ENCODE measurements at regions not wholly inside any gene's neighbourhood (a gene's known extent, or its start where the extent isn't known, plus 50 kb on each side); places are given as distances from the start of the nearest gene placed in this dataset.

GRCh38 chr16:54690710-54691109 is 240.0 kb upstream of the IRX5 start:
- H3K27me3 ChIP-seq (ENCODE audit: control insufficient read depth, insufficient read depth, low read length, poor library complexity, severe bottlenecking), result no peaks in the 10 kb centered on the region
- no peak overlapping the region for H3K27ac ChIP-seq (ENCODE audit: insufficient read depth, low read depth, low read length, poor library complexity, severe bottlenecking)
- H3K4me3 ChIP-seq (ENCODE audit: insufficient read depth, low read depth, low read length), result no peak overlapping the region
- no peaks in the 10 kb centered on the region for H3K9me3 ChIP-seq (ENCODE audit: control insufficient read depth, low read length)
- no peaks in the 10 kb centered on the region for H3K36me3 ChIP-seq (ENCODE audit: control insufficient read depth, insufficient read depth, low read length)
- no peaks in the 10 kb centered on the region for H3K4me1 ChIP-seq (ENCODE audit: control insufficient read depth, insufficient read depth, low read length)
- 27 to 38% methylated on average over 1 to 2 of the region's 2 CpGs for WGBS, 2 experiments

DNA sequence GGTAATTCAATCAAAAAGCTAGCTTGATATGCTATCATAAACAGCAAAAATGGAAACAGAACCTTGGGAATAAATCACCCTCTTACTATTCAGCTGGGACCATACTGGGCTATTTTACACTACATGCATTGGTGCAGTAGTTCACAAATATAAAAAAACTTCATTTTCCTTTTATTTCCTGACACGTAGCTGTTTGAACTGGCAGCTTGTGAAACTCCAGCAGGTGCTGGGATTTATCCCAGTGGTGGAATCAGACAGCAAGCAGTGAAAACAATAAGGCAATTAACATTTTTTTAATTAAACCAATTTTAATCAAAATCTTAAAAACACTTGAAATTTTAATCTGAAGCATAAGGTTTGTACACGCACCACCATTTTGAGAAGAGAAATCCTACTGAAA is 240.4 kb upstream of the IRX5 start:
- WGBS, 2 experiments, result 75 to 95% methylated on average over 2 of the region's 2 CpGs
- Histone ChIP-seq H3K27ac (ENCODE audit: insufficient read depth, low read depth, low read length, poor library complexity, severe bottlenecking) (no peak overlapping the region), H3K4me1 (ENCODE audit: control insufficient read depth, insufficient read depth, low read length) (no peaks in the 10 kb centered on the region), H3K27me3 (ENCODE audit: control insufficient read depth, insufficient read depth, low read length, poor library complexity, severe bottlenecking) (no peaks in the 10 kb centered on the region), H3K36me3 (ENCODE audit: control insufficient read depth, insufficient read depth, low read length) (no peaks in the 10 kb centered on the region), H3K4me3 (ENCODE audit: insufficient read depth, low read depth, low read length) (no peak overlapping the region), H3K9me3 (ENCODE audit: control insufficient read depth, low read length) (no peaks in the 10 kb centered on the region)

DNA sequence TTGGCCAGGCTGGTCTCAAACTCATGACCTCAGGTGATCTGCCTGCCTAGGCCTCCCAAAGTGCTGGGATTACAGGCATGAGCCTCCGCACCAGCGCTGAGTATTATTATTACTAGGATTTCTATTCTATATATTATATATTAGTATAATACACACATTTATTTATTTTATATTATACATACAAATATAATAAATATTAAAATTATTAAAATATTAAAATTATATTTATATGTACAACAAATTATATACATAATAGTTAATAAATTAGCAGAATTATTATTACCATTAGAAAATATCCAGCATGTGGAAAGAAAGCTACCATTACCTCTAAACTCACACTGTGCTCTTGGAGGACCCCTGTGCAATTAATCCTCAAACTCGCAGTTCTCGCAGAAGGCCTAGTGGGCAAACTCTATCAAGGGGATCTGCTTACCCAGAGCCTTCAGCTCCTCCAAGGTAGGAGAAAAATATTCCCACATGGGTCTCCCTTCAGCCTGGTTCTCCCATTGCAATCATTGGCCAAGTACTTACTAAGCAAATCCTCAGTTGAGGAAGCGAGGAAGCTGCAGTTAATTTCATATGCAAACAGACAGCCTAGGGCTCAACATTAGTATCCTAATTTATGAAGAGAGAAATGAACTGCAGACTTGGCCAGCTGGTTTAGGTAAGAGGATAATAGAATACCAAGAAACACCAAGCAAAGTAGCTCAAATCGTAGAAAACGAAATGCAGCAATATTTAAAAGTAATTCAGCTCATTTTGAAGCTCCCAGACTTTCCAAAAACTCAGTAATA is 241.4 kb upstream of the IRX5 start:
- no peaks in the 10 kb centered on the region for H3K36me3 ChIP-seq (ENCODE audit: control insufficient read depth, insufficient read depth, low read length)
- no peak overlapping the region for H3K27ac ChIP-seq (ENCODE audit: insufficient read depth, low read depth, low read length, poor library complexity, severe bottlenecking)
- H3K4me1 ChIP-seq (ENCODE audit: control insufficient read depth, insufficient read depth, low read length), result no peaks in the 10 kb centered on the region
- no peaks in the 10 kb centered on the region for H3K9me3 ChIP-seq (ENCODE audit: control insufficient read depth, low read length)
- no peaks in the 10 kb centered on the region for H3K27me3 ChIP-seq (ENCODE audit: control insufficient read depth, insufficient read depth, low read length, poor library complexity, severe bottlenecking)
- no peak overlapping the region for H3K4me3 ChIP-seq (ENCODE audit: insufficient read depth, low read depth, low read length)
- WGBS, 2 experiments, result 85 to 92% methylated on average over 5 of the region's 7 CpGs

GRCh38 chr16:54688339-54688738 is 242.3 kb upstream of the IRX5 start:
- H3K4me3 ChIP-seq (ENCODE audit: insufficient read depth, low read depth, low read length), result no peak overlapping the region
- H3K27me3 ChIP-seq (ENCODE audit: control insufficient read depth, insufficient read depth, low read length, poor library complexity, severe bottlenecking), result no peaks in the 10 kb centered on the region
- H3K27ac ChIP-seq (ENCODE audit: insufficient read depth, low read depth, low read length, poor library complexity, severe bottlenecking), result no peak overlapping the region
- H3K4me1 ChIP-seq (ENCODE audit: control insufficient read depth, insufficient read depth, low read length), result no peaks in the 10 kb centered on the region
- 93 to 100% methylated on average over 1 of the region's 1 CpG for WGBS, 2 experiments
- H3K36me3 ChIP-seq (ENCODE audit: control insufficient read depth, insufficient read depth, low read length), result no peaks in the 10 kb centered on the region
- H3K9me3 ChIP-seq (ENCODE audit: control insufficient read depth, low read length), result no peaks in the 10 kb centered on the region

DNA sequence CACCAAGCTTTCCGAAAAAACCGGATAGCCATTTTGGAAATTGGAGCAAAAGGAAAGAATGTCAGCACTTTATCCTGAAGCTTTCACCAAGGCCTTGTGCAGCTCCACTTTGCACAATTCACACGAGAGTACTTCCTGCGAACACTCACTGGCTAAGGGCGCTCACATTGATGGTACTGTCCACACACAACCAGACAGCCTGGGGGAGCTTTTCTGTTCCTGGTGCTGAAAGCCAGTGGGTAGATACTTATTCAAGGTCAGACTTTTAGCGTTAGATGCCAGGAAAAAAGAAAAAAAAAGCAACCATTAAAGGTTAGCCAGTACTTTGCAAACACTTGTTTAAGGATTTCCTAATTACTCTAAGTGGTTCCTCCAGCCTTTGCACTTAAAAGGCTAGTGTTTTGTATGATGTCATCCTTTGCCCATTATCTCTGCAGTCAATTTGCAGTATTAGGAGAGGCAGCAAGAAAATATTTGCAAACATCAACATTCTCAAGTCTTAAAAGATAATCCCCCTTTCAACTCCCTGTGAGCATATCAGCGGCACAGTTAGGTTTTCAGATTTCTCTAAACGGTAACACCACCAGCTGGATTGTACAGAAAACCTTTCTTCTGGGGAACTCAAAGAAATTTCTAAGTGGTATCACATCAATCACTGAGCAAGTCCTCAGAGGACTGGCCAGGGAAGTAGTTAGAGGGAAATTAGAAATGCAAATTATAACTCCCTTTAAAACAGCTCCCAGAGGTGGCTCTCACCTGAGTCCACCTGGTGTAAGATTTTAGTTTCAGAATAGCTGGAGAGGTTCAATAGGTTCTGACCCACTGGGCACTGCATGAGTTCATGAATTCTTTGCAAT is 243.4 kb upstream of the IRX5 start:
- Histone ChIP-seq H3K36me3 (ENCODE audit: control insufficient read depth, insufficient read depth, low read length) (no peaks in the 10 kb centered on the region), H3K27ac (ENCODE audit: insufficient read depth, low read depth, low read length, poor library complexity, severe bottlenecking) (no peak overlapping the region), H3K4me3 (ENCODE audit: insufficient read depth, low read depth, low read length) (no peak overlapping the region), H3K9me3 (ENCODE audit: control insufficient read depth, low read length) (no peaks in the 10 kb centered on the region), H3K27me3 (ENCODE audit: control insufficient read depth, insufficient read depth, low read length, poor library complexity, severe bottlenecking) (no peaks in the 10 kb centered on the region), H3K4me1 (ENCODE audit: control insufficient read depth, insufficient read depth, low read length) (no peaks in the 10 kb centered on the region)
- WGBS, 2 experiments, result 84 to 87% methylated on average over 8 of the region's 8 CpGs

DNA sequence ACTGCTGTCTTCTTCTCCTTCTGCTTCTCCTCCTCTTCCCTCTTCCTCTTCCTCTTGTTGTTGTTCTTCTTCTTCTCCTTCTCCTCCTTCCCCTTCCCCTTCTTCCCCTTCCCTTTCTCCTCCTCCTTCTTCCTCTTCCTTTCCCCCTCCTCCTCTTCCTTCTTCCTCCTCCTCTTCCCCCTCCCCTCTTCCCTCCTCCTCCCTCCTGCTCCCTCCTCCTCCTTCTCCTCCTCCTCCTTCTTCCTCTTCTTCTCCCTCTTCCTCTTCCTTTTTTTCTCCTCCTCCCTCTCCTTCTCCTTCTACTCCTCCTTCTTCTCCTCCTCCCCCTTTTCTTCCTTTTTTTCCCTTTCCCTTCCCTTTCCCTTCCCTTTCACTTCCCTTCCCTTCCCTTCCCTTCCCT is 245.0 kb upstream of the IRX5 start:
- no peaks in the 10 kb centered on the region for H3K4me1 ChIP-seq (ENCODE audit: control insufficient read depth, insufficient read depth, low read length)
- no peaks in the 10 kb centered on the region for H3K27me3 ChIP-seq (ENCODE audit: control insufficient read depth, insufficient read depth, low read length, poor library complexity, severe bottlenecking)
- H3K4me3 ChIP-seq (ENCODE audit: insufficient read depth, low read depth, low read length), result no peak overlapping the region
- no peak overlapping the region for H3K27ac ChIP-seq (ENCODE audit: insufficient read depth, low read depth, low read length, poor library complexity, severe bottlenecking)
- H3K36me3 ChIP-seq (ENCODE audit: control insufficient read depth, insufficient read depth, low read length), result no peaks in the 10 kb centered on the region
- H3K9me3 ChIP-seq (ENCODE audit: control insufficient read depth, low read length), result no peaks in the 10 kb centered on the region

GRCh38 chr16:54679531-54679930 is 251.1 kb upstream of the IRX5 start:
- 93 to 94% methylated on average over 3 to 4 of the region's 4 CpGs for WGBS, 2 experiments
- no peaks in the 10 kb centered on the region for H3K9me3 ChIP-seq (ENCODE audit: control insufficient read depth, low read length)

GRCh38 chr16:54677308-54677950 is 253.2 kb upstream of the IRX5 start:
- Histone ChIP-seq H3K4me3 (ENCODE audit: insufficient read depth, low read depth, low read length) (no peak overlapping the region), H3K36me3 (ENCODE audit: control insufficient read depth, insufficient read depth, low read length) (no peaks in the 10 kb centered on the region), H3K4me1 (ENCODE audit: control insufficient read depth, insufficient read depth, low read length) (no peaks in the 10 kb centered on the region), H3K27me3 (ENCODE audit: control insufficient read depth, insufficient read depth, low read length, poor library complexity, severe bottlenecking) (no peaks in the 10 kb centered on the region), H3K9me3 (ENCODE audit: control insufficient read depth, low read length) (no peaks in the 10 kb centered on the region), H3K27ac (ENCODE audit: insufficient read depth, low read depth, low read length, poor library complexity, severe bottlenecking) (no peak overlapping the region)
- 93 to 98% methylated on average over 6 of the region's 6 CpGs for WGBS, 2 experiments

More at GRCh38 chr16:54679531-54679930, 251.1 kb upstream of the IRX5 start:
- no peaks in the 10 kb centered on the region for H3K4me1 ChIP-seq (ENCODE audit: control insufficient read depth, insufficient read depth, low read length)
- no peaks in the 10 kb centered on the region for H3K36me3 ChIP-seq (ENCODE audit: control insufficient read depth, insufficient read depth, low read length)
- H3K27me3 ChIP-seq (ENCODE audit: control insufficient read depth, insufficient read depth, low read length, poor library complexity, severe bottlenecking), result no peaks in the 10 kb centered on the region
- no peak overlapping the region for H3K27ac ChIP-seq (ENCODE audit: insufficient read depth, low read depth, low read length, poor library complexity, severe bottlenecking)
- H3K4me3 ChIP-seq (ENCODE audit: insufficient read depth, low read depth, low read length), result no peak overlapping the region

DNA sequence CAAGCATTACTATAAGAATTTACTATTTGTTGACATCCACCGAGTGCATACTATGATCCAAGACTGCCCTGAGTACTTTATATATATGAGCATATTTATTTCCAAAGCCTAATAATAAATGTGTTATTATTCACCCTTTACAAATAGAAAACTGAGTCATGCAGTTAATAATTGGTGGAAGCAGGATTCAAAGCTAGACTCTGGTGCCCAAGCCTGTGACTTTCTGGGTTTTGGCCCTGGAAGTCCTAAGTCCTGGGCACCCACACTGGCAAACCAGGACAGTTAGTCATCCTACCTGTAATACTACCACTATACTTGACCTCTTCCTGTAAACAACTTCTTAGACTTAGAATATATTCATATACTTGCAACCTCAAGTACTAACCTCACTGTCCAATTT is 257.4 kb upstream of the IRX5 start:
- no peaks in the 10 kb centered on the region for H3K4me1 ChIP-seq (ENCODE audit: control insufficient read depth, insufficient read depth, low read length)
- no peaks in the 10 kb centered on the region for H3K36me3 ChIP-seq (ENCODE audit: control insufficient read depth, insufficient read depth, low read length)
- WGBS, 2 experiments, result no CpG with 5 or more reads among the region's 1 CpG
- no peak overlapping the region for H3K4me3 ChIP-seq (ENCODE audit: insufficient read depth, low read depth, low read length)
- H3K27me3 ChIP-seq (ENCODE audit: control insufficient read depth, insufficient read depth, low read length, poor library complexity, severe bottlenecking), result no peaks in the 10 kb centered on the region
- H3K27ac ChIP-seq (ENCODE audit: insufficient read depth, low read depth, low read length, poor library complexity, severe bottlenecking), result no peak overlapping the region
- no peaks in the 10 kb centered on the region for H3K9me3 ChIP-seq (ENCODE audit: control insufficient read depth, low read length)

DNA sequence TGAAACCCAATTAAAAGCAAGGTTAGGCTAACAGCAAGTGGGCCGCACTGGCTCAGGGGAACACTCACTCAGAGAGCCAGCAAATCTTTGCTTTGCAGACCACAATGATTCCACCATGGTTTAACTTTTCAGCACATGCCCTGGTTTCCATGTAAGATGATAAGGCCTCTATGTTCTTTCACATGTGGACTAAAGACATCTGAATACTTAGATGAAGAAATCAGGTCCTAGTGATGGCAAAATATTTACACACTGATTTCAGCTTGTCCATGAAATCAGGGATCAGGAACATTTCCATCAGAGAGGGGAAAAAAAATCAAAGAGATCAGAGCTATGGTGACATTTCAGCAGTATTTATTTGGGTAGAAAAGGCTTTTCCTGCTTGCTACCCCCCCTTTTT is 258.2 kb upstream of the IRX5 start:
- 88 to 90% methylated on average over 1 of the region's 1 CpG for WGBS, 2 experiments
- Histone ChIP-seq H3K4me1 (ENCODE audit: control insufficient read depth, insufficient read depth, low read length) (no peaks in the 10 kb centered on the region), H3K27me3 (ENCODE audit: control insufficient read depth, insufficient read depth, low read length, poor library complexity, severe bottlenecking) (no peaks in the 10 kb centered on the region), H3K36me3 (ENCODE audit: control insufficient read depth, insufficient read depth, low read length) (no peaks in the 10 kb centered on the region), H3K9me3 (ENCODE audit: control insufficient read depth, low read length) (no peaks in the 10 kb centered on the region), H3K27ac (ENCODE audit: insufficient read depth, low read depth, low read length, poor library complexity, severe bottlenecking) (no peak overlapping the region), H3K4me3 (ENCODE audit: insufficient read depth, low read depth, low read length) (no peak overlapping the region)

Data from ectodermal cell (in vitro differentiated cells).